RWPE1 (cell line): ENCODE measurements at regions not wholly inside any gene's neighbourhood (a gene's known extent, or its start where the extent isn't known, plus 50 kb on each side); places are given as distances from the start of the nearest gene placed in this dataset.
A peak's percentile ranks its signal among the peaks of the same experiment; 100 is the strongest.

Experiments used
- CTCF ChIA-PET: fragments of 350-600 bp; sonication (Branson Sonifier 250); formaldehyde crosslinking; extraction: SDS; loops from one replicate; lab custom pipeline; 2021; lab: Yijun Ruan, JAX
- POLR2A ChIA-PET: fragments of 400-600 bp; formaldehyde crosslinking; extraction: SDS; loops from one replicate; lab custom pipeline; 2020; ENCODE audit warnings: antibody characterized with exemption; ENCODE audit not compliant: low non-redundant PET; lab: Yijun Ruan, JAX
- DNase-seq: peaks from one replicate; pipeline ENCODE4 v3.0.0; 2012; ENCODE audit warnings: low spot score
- H3K27ac ChIP-seq: fragments of 450-650 bp; 2 replicates; pipeline ENCODE4 v1.5.1; 2017
- TF ChIP-seq, protein P1 (sequence below): fragments of 450-650 bp; conservative IDR thresholded peaks from 2 replicates; pipeline ENCODE4 v1.5.1; 2017; ENCODE audit warnings: low read depth, mild to moderate bottlenecking

- no peak overlapping the region for H3K27ac ChIP-seq
- DNase-seq, result no peak
- CTCF ChIA-PET, result no interaction called here
- TF ChIP-seq, protein P1, sequence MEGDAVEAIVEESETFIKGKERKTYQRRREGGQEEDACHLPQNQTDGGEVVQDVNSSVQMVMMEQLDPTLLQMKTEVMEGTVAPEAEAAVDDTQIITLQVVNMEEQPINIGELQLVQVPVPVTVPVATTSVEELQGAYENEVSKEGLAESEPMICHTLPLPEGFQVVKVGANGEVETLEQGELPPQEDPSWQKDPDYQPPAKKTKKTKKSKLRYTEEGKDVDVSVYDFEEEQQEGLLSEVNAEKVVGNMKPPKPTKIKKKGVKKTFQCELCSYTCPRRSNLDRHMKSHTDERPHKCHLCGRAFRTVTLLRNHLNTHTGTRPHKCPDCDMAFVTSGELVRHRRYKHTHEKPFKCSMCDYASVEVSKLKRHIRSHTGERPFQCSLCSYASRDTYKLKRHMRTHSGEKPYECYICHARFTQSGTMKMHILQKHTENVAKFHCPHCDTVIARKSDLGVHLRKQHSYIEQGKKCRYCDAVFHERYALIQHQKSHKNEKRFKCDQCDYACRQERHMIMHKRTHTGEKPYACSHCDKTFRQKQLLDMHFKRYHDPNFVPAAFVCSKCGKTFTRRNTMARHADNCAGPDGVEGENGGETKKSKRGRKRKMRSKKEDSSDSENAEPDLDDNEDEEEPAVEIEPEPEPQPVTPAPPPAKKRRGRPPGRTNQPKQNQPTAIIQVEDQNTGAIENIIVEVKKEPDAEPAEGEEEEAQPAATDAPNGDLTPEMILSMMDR, result no peak
- POLR2A ChIA-PET, result no interaction called here
Measured at GRCh38 chr14:98470663-98471062, 801.3 kb downstream of the BCL11B start.

GRCh38 chr14:98474900-98475299 is 797.1 kb downstream of the BCL11B start:
- no peak overlapping the region for H3K27ac ChIP-seq
- no peak for DNase-seq
- ChIA-PET POLR2A (no interaction called here), CTCF (interaction anchor here (0.6 kb wide), 1 partner anchor 206 kb away, joined by 3 read pairs; no protein-coding TSS in a partner anchor)
- TF ChIP-seq, protein P1, result no peak

DNA sequence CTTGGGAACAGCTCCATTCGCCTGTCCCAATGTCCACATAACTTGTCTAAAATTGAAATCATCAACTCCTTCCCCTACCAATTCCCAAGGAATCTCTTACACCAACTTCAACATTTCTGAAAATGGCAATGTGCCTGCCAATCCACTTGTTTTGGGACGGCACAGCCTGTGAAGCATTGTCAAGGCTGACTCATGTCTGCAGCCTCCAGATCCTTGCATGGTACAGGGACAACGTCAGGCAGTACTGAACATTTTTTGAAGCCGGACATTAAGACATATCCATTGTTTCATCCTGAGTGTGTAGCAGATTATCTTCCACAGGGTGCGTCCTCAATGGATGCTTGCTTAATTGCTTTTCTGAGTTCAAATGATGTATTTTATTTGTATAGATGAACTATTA is 794.1 kb downstream of the BCL11B start:
- DNase-seq, result no peak
- ChIA-PET POLR2A (no interaction called here), CTCF (no interaction called here)
- TF ChIP-seq, protein P1, result no peak
- no peak overlapping the region for H3K27ac ChIP-seq

GRCh38 chr14:98489115-98489514 is 782.9 kb downstream of the BCL11B start:
- DNase-seq, result no peak
- CTCF ChIA-PET, result no interaction called here
- H3K27ac ChIP-seq, result no peak overlapping the region
- TF ChIP-seq, protein P1, result no peak
- POLR2A ChIA-PET, result no interaction called here

GRCh38 chr14:98494582-98494981 is 777.4 kb downstream of the BCL11B start:
- ChIA-PET CTCF (no interaction called here), POLR2A (no interaction called here)
- H3K27ac ChIP-seq, result peak overlapping the region; percentile 51; the same call in 1 of the 2 replicates
- peak; percentile 78 for DNase-seq
- TF ChIP-seq, protein P1, result no peak

DNA sequence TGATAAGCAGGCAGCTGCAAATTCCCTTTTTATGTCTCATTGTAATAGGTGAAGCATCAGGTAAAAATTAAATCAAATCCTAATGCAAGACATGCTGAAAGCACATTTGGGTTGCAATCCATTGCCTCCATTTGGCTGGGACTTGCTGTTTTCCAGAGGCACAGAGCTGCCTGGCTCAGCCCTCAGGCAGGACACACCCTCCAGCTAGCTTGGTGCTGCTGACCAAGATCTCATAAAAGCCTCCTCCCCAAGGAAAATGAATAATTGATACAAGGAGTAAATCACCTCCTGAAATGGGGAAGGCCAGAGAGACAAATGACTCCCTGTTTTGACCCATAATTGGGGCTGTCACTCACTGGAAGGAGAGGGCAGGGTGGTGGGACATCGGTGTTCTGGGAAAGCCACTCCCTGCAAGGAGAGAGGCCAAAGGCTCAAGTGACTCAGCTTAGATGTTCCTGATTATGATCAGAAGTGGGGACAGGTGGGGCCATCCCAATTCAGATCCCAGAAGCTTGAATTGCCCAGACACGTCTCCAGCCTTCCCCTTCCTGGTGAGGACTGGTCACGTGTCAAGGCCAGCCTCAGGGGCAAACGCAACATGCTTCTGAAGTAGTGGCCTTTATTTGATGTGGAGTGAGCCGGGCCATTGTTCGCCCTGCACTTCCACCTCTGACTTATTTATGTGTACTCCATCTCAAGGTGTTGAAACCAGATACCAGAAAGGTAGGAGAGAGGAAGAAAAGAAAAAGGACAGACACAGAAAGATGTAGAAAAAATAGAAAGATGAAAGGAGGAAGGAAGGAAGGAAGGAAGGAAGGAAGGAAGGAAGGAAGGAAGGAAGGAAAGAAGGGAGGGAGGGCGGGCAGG is 773.7 kb downstream of the BCL11B start:
- peak overlapping the region; percentile 90 for H3K27ac ChIP-seq
- TF ChIP-seq, protein P1, result no peak
- CTCF ChIA-PET, result interaction anchor here (0.9 kb wide), 1 partner anchor 768 kb away, joined by 3 read pairs; no protein-coding TSS in a partner anchor
- POLR2A ChIA-PET, result no interaction called here
- DNase-seq, result peak; percentile 55
